B cell (primary cell): ENCODE measurements at regions not wholly inside any gene's neighbourhood (a gene's known extent, or its start where the extent isn't known, plus 50 kb on each side); places are given as distances from the start of the nearest gene placed in this dataset.

ENCODE experiments used
- CTCF ChIP-seq: fragments of 200-600 bp; IDR thresholded peaks from one replicate; pipeline ENCODE4 v1.8.0; 2022; ENCODE audit warnings: antibody characterized with exemption, mild to moderate bottlenecking
- EZH2 ChIP-seq: IDR thresholded peaks from 2 replicates; pipeline ENCODE4 v1.6.1; 2012; ENCODE audit warnings: borderline replicate concordance, low read depth, mild to moderate bottlenecking, moderate library complexity, low read length; ENCODE audit not compliant: insufficient read depth, poor library complexity, severe bottlenecking

- TF ChIP-seq CTCF (no peak), EZH2 (no peak)
Observed at GRCh38 chr6:54778731-54779130, 67.8 kb upstream of the FAM83B start.
